C4-2B (cell line): ENCODE measurements at regions not wholly inside any gene's neighbourhood (a gene's known extent, or its start where the extent isn't known, plus 50 kb on each side); places are given as distances from the start of the nearest gene placed in this dataset.

Source experiments
- H3K27ac ChIP-seq: fragments of 450-650 bp; 2 replicates; pipeline ENCODE4 v1.5.1; 2017
- CTCF ChIP-seq: fragments of 450-650 bp; conservative IDR thresholded peaks from 2 replicates; pipeline ENCODE4 v1.5.1; 2017; ENCODE audit warnings: mild to moderate bottlenecking
- ZFX ChIP-seq: fragments of 450-650 bp; IDR thresholded peaks from 2 replicates; pipeline ENCODE4 v1.6.1; 2017

- no peak overlapping the region for H3K27ac ChIP-seq
- TF ChIP-seq CTCF, result peak; percentile 83
- no peak for TF ChIP-seq ZFX
Observed at GRCh38 chr4:183840311-183840710, 64.8 kb upstream of the STOX2 start.

GRCh38 chr4:183841001-183841400, 64.1 kb upstream of the STOX2 start:
- no peak overlapping the region for H3K27ac ChIP-seq
- no peak for TF ChIP-seq ZFX
- no peak for TF ChIP-seq CTCF

DNA sequence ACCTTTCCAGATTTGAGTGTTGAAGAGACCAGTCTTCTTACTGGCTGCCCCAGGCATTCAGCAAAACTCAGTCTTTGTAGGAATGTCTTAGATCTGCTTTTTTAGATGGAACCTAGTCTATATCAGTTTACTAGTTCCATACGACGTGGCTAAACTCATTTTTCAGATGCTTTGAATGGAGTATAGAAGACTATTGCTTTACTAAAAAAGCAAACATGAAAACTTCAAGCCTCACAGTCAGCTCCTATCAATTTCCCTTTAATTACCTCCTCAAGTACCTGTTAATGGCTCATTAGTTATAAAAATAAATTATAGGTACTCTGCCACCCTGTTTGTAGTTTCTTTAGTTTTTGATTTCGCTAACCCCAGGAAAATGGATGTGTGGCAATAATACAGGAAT, 63.0 kb upstream of the STOX2 start:
- TF ChIP-seq ZFX (no peak), CTCF (no peak)
- H3K27ac ChIP-seq, result no peak overlapping the region

DNA sequence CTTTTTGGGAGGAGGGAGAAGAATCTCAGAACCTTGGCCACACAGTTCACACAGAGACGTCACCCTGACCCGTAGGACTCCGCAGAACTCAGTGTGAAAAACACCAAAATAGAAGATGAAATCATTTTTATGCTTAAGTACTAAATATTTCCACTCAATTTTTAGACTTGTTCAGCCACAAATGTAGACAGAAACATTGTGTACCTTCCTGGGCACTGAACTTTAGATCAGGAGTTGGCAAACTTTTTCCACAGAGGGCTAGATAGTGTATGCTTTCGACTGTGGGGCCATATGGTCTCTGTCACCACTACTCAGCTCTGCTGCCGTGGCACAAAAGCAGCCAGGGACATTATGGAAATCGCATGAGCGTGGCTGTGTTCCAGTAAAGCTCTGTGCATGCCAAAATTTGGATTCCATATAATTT, 61.8 kb upstream of the STOX2 start:
- TF ChIP-seq CTCF (no peak), ZFX (no peak)
- H3K27ac ChIP-seq, result no peak overlapping the region

DNA sequence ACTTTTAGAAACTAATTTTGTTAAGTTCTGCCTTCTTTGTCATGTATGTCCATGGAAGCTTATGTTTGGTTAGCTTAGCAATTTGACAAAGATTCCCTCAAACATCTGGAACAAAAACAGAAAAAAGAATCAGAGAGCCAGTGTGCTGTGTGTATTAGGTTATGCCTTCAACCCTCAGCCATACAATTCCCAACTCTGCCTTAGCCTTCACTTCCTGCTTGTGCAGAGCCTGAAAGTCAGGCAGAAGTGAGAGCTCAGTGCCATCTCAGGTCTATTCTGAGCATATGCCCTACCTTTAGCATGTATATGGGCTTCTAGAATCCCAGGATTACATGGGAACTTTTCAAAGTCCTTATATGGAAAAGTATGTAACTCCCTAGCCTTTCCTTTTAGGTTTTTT, 58.2 kb upstream of the STOX2 start:
- TF ChIP-seq CTCF (no peak), ZFX (no peak)
- no peak overlapping the region for H3K27ac ChIP-seq

DNA sequence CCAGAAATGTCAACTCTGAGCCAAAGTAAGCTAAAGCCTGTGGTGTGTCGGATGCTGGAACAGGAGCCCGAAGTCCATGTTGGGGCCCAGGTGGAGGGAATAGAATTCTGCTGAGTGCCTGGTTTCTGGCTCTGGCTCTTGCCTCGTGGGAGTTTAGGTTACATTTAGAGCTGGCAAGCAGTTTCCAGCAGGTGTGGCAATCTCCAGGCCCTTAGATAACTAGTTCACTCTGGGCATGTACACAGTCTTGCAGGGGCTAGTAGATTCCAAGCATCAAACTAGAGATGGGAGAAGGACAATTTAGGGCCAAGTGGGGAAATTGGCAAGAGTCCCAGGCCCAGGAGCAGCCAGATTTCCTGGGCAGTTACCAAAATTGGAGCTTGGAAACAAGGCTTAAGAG, 56.3 kb upstream of the STOX2 start:
- no peak for TF ChIP-seq ZFX
- no peak for TF ChIP-seq CTCF
- no peak overlapping the region for H3K27ac ChIP-seq

DNA sequence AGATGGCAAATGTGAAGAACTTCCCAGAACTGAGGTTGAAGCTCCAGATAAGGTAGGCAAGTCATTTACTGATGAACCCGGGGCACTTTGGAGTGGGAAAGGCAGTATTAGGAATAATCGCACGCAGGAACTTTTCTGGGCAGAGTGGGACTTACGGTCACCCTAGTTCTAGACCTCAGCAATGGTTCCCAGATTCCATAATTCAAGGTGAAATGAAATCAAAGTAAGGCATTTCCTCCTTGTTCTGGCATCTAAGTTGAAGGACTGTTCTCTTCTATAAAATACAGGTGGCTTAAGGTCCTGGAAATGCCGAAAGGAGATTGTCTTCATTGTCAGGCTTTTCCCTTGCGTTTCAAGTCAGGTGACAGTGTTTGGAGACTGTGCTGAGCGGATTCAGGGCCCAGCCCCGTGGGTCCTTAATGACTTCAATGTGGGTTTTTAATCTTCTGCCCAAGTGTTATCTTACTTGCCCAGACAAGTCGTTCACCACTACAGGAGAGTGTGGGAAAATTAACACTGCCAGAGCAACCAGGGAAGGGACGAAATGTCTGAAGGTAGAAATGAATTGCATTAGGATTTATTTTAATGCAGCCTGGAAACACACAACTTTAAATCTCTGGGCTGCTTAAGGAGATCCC, 52.1 kb upstream of the STOX2 start:
- H3K27ac ChIP-seq, result no peak overlapping the region
- TF ChIP-seq ZFX (no peak), CTCF (no peak)
